IMR-90 (cell line): ENCODE measurements at regions not wholly inside any gene's neighbourhood (a gene's known extent, or its start where the extent isn't known, plus 50 kb on each side); places are given as distances from the start of the nearest gene placed in this dataset.

Source experiments
- BHLHE40 ChIP-seq: fragments of 150-350 bp; IDR thresholded peaks from 2 replicates; pipeline ENCODE4 v1.6.1; 2016; ENCODE audit warnings: mild to moderate bottlenecking, low read depth, low read length
- CEBPB ChIP-seq: IDR thresholded peaks from 2 replicates; pipeline ENCODE4 v1.6.1; 2012; ENCODE audit warnings: low read depth, low read length, improper control_type of control experiment
- CTCF ChIP-seq: conservative IDR thresholded peaks from 2 replicates; pipeline ENCODE4 v1.5.1; 2012; ENCODE audit warnings: mild to moderate bottlenecking, low read depth, low read length, improper control_type of control experiment
- MAFK ChIP-seq: IDR thresholded peaks from 2 replicates; pipeline ENCODE4 v1.6.1; 2012; ENCODE audit warnings: low read depth, low read length, improper control_type of control experiment
- POLR2A ChIP-seq: IDR thresholded peaks from 2 replicates; pipeline ENCODE4 v1.6.1; 2012; ENCODE audit warnings: mild to moderate bottlenecking, low read depth, low read length
- RAD21 ChIP-seq: IDR thresholded peaks from 2 replicates; pipeline ENCODE4 v1.6.1; 2012; ENCODE audit warnings: low read length, improper control_type of control experiment
- SMC3 ChIP-seq: fragments of 150-350 bp; IDR thresholded peaks from 2 replicates; pipeline ENCODE4 v1.6.1; 2016; ENCODE audit warnings: low read depth, mild to moderate bottlenecking, antibody characterized with exemption, low read length, moderate library complexity

GRCh38 chr4:79212311-79212710 lies 113.5 kb downstream of the NAA11 start:
- TF ChIP-seq CTCF (no peak), CEBPB (no peak), POLR2A (no peak), SMC3 (no peak), RAD21 (no peak), MAFK (no peak), BHLHE40 (no peak)
